HG02759 (cell line): ENCODE measurements at regions not wholly inside any gene's neighbourhood (a gene's known extent, or its start where the extent isn't known, plus 50 kb on each side); places are given as distances from the start of the nearest gene placed in this dataset.
"Not testable (repeated sequence)": the region's sequence is repeated elsewhere in the genome, so short reads cannot be mapped to it uniquely, and the experiment has no call there.

ENCODE experiments used
- ATAC-seq: cut with Tn5 transposase; IDR thresholded peaks from one replicate; pipeline ENCODE4 v1.9.1; 2021; ENCODE audit warnings: mild to moderate bottlenecking, moderate library complexity; ENCODE audit not compliant: unreplicated experiment

GRCh38 chr21:13827201-13827600 lies 217.6 kb downstream of the POTED start:
- ATAC-seq = no peak

GRCh38 chr21:13826511-13826910 lies 216.9 kb downstream of the POTED start:
- ATAC-seq = not testable (repeated sequence)

GRCh38 chr21:13825218-13825778 lies 215.7 kb downstream of the POTED start:
- not testable (repeated sequence) for ATAC-seq

GRCh38 chr21:13820286-13820685 lies 210.7 kb downstream of the POTED start:
- ATAC-seq = not testable (repeated sequence)

- ATAC-seq = not testable (repeated sequence)
Measured at GRCh38 chr21:13812191-13812590, 202.6 kb downstream of the POTED start.

GRCh38 chr21:13810559-13810958 lies 201.0 kb downstream of the POTED start:
- ATAC-seq = not testable (repeated sequence)

GRCh38 chr21:13806444-13806843 lies 196.9 kb downstream of the POTED start:
- not testable (repeated sequence) for ATAC-seq

GRCh38 chr21:13802757-13803156 lies 193.2 kb downstream of the POTED start:
- ATAC-seq = not testable (repeated sequence)
